ENCODE measurements at regions not wholly inside any gene's neighbourhood (a gene's known extent, or its start where the extent isn't known, plus 50 kb on each side); places are given as distances from the start of the nearest gene placed in this dataset.

DNA sequence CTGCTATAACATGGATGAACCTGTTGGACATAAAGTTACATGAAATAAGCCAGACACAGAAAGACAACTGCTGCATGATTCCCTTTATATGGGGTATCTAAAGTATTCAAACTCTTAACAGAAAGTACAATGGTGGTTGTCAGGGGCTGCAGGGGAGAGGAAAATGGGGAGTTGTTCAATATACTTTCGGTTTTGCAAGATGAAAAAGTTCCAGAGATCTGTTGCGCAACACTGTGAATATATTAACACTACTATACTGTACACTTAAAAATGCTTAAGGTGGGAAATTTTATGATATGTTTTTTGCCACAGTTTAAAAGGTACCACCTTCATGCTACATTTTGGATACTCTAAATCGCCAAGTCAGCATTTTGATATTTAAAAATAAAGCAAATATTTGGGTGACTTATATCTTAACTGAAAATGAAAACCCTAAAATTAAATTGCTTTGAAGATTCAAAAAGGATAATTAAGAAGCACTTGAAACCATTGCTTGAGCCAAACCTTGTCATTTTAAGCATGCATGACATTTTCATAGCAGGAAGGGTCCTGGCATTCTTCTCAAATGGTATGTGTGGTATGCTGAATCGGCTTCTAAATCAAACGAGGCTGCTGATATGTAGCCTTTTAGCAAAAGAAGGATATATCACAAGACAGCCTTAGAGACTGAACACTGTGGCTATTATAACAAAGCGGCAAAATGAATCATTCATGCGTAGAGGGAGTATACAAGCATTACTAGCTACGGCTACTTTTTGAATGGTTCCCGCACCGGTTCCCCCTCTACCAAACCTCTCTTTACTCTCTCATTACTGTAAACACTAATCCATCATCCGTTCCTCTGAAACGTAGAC is 607.1 kb upstream of the DIPK2B start:
- TF ChIP-seq CTCF (IDR thresholded peaks at IDR 0.05) = no peak
- no peak for TF ChIP-seq EZH2 (IDR thresholded peaks at IDR 0.05)
- no peak for TF ChIP-seq EZH2phosphoT487 (IDR thresholded peaks at IDR 0.05)

All from neural progenitor cell (in vitro differentiated cells).